GM13976 (cell line): ENCODE measurements at regions not wholly inside any gene's neighbourhood (a gene's known extent, or its start where the extent isn't known, plus 50 kb on each side); places are given as distances from the start of the nearest gene placed in this dataset.

Experiments used
- DNase-seq: peaks from one replicate; pipeline ENCODE4 v3.0.0; 2012; ENCODE audit warnings: low spot score
- in situ Hi-C: fragments of 300-500 bp; cut with MboI; formaldehyde crosslinking; loops from one replicate; pipeline ENCODE4 v1.12.0; 2022; ENCODE audit warnings: low sequenced_read_pairs, mixed read lengths, inconsistent platforms; ENCODE audit not compliant: unreplicated experiment
- TF ChIP-seq, protein P1 (sequence below): IDR thresholded peaks from 2 replicates; pipeline ENCODE4 v1.5.1; 2012; ENCODE audit warnings: borderline replicate concordance, mild to moderate bottlenecking; ENCODE audit not compliant: insufficient read depth; ENCODE audit errors: extremely low read depth, missing control alignments, control extremely low read depth

DNA sequence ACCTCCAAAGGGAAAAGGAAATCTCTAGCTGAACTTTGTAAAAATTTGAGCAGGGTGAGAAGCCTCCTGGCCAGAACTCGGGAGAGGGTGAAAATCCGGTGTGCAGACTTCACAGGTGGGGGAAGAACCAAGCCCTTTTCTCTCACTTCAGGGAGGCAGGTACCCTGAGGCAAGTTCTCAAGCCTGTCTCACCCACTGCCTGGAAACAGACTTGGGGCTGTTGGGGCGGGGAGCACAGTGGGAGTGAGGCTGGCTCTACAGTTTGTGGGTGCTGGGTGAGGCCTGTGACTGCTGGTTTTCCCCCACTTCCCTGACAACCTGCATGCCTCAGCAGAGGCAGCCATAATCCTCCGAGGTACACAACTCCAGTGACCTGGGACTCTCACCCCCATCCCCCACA, 187.1 kb downstream of the KIF4B start:
- no peak for DNase-seq
- in situ Hi-C loops = no loop called here
- TF ChIP-seq, protein P1, sequence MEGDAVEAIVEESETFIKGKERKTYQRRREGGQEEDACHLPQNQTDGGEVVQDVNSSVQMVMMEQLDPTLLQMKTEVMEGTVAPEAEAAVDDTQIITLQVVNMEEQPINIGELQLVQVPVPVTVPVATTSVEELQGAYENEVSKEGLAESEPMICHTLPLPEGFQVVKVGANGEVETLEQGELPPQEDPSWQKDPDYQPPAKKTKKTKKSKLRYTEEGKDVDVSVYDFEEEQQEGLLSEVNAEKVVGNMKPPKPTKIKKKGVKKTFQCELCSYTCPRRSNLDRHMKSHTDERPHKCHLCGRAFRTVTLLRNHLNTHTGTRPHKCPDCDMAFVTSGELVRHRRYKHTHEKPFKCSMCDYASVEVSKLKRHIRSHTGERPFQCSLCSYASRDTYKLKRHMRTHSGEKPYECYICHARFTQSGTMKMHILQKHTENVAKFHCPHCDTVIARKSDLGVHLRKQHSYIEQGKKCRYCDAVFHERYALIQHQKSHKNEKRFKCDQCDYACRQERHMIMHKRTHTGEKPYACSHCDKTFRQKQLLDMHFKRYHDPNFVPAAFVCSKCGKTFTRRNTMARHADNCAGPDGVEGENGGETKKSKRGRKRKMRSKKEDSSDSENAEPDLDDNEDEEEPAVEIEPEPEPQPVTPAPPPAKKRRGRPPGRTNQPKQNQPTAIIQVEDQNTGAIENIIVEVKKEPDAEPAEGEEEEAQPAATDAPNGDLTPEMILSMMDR = no peak

DNA sequence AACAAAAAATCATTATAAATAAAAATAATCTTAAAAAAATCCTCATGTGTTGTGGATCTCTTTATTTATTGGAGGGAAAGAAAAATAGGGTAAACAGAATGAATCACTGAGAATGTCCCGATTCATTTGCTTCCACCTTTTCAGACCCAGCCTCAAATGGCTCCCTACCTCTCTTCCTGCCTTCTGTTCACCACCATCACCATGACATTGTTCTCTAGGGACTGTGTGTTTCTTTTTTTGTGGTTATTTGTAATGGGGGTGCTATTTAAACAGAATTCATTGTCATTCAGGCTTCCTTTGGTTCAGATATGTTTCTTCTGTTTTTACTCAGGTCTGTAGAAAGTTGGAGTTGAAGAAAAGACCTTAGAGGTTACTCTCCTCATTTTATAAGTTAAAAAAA, 198.2 kb downstream of the KIF4B start:
- DNase-seq = no peak
- in situ Hi-C loops = no loop called here
- TF ChIP-seq, protein P1 = no peak

DNA sequence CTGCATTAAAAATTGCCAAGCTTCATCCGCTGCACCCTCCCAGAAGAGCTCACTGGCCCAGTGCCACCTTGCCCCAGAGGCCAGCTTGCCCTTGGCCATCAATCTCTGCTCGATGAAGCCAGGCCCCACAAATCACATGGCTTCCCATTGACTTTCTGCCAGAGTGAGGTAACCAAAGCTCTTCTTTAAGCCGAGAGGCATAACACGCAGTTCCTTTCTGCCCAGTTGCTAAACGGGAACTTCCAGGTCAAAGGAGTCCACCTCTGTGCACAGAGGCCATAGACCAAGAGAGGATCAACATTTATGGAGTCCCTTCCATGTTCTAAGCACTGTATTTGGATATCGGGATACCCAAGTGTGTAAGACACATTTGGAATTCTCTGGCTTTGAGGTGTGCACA, 208.8 kb downstream of the KIF4B start:
- no peak for DNase-seq
- in situ Hi-C loops = no loop called here
- TF ChIP-seq, protein P1 = no peak

DNA sequence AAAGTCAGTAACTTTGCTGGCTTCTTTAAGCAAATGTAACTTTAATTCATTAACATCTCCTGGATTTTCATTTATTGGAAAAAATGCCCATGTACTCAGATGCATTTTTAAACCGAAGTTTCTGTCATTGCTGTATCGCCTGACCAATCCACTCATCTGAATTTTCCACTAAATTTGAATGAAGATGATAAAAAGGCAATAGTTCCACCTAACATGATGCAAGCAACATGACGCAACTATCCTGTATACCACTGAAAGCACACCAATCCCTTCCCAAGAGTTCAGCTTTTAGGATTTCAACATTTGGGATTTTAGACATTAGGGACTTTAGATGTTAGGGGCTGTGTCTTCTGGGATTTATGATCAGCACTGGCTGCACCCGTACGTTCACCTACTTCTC, 215.6 kb downstream of the KIF4B start:
- no peak for DNase-seq
- TF ChIP-seq, protein P1 = no peak
- in situ Hi-C loops = no loop called here

DNA sequence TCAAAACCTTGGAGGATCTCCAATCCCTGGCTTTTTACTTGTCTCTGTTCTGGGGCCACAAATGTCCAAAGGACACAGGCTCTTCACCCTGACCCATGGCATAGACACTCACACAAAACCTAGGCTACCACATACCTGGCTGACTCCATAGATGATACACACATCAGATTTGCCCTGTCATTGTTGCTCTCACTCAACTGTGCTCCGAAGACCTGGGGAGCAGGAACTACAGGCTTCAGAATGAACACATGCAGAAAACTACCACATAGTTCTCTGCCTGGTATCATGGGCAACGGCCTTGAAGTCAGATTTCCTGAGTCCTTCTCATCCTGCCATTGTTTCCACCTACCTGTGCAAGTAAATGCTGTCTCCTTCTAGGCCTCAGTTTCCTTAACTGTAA, 226.2 kb downstream of the KIF4B start:
- in situ Hi-C loops = no loop called here
- TF ChIP-seq, protein P1 = no peak
- DNase-seq = no peak

DNA sequence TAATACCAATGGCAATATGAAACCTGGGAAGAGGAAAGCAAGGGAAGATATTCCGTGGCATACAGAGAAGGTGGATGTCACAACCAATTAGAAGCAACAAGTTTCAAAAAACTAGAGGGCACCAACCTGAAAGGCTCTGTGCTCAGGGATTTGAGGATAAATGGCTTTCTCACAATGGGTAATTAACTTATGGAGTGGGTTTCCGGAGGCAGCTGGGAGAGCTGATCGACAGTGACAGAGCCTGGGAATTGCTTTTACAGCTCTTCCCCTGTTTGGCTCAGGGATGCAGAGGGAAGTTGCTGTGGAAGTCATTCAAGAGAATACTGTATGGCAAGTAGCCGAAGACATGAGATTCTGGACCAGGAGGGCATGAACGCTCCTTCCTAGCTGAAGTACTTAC, 237.0 kb downstream of the KIF4B start:
- TF ChIP-seq, protein P1 = no peak
- DNase-seq = no peak
- in situ Hi-C loops = no loop called here

DNA sequence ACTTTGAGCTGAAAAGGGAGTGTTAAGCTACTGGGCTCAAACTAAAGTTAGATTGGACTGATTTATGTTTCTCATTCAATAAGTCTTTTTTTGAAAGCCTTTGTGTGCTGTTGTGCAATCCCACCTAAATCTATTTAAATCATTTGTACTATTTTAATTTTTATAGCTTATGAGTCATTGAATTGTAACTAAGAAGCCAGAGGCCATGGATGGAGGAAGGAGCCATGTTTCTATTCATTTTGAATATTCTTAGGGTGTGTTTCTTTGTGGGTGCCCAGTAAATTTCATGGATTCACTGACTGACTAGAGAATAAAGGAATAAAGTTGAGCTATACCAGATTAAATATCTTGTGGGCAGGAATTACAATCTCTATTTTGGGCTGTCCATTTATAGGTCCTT, 238.5 kb downstream of the KIF4B start:
- in situ Hi-C loops = no loop called here
- TF ChIP-seq, protein P1 = no peak
- DNase-seq = no peak
